Forelimb muscle (tissue), 1 donor: ENCODE measurements at regions not wholly inside any gene's neighbourhood (a gene's known extent, or its start where the extent isn't known, plus 50 kb on each side); places are given as distances from the start of the nearest gene placed in this dataset.

Experiments
- DNase-seq: peaks from one replicate; pipeline ENCODE4 v3.0.0-alpha.2; 2013; ENCODE audit warnings: low read depth

DNA sequence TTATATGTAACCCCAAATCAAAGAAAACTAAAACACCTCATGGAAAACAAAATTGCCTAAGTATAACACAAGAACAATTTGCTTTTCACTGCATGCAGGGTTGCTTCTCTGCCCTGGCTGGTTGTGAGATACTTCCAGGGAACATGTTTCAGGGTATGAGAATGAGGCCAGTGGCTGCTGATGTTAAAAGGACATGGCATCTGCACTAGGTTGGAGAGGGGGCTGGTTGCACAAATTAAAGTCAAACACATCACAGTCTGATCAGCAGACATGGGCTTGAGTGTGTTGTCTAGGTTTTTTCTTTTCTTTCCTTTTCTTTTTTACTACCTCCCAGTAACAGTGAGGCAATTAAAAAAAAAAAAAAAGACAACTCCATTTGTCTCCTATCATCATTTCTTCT lies 374.9 kb downstream of the MCTP2 start:
- DNase-seq: no peak

DNA sequence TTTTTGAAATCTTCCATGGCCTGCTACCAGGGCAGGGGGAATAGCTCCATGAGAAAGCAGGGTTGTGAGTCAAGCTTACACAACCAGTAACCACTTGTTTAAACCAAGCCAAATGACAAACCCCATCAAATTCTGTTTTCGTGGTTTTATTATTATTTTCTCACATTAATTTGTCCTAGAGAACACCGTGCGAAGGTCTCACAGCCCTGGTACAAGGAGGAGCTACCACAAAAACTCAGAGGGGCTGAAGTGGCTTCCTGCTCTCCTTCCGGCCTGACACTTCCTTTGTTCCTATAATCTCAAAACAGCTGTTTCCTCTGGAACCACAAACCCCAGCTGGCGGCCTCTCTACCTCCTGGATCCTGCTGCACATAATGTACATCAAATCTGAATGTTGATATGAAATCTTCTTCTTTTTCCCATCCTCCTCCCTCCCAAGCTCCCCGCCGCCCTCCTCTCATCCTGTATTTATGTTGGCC lies 375.9 kb downstream of the MCTP2 start:
- no peak for DNase-seq

DNA sequence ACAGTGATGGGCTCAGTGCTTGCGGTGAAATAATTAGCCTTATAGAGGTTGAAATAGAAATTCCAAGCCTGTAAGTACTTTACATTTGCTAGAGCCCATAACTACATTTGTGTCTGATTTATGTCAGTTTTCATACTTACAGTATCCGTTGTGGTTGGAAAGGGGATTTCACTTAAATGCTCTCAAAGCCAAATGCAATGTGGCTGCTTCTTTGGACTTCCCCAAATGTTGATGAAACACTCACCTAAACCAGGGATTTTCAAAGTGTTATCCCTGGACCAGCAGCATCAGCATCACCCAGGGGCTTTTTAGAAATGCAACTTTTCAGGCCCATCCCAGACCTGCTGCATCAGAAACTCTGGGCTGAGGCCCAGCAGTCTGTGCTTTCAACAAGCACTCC lies 378.7 kb downstream of the MCTP2 start:
- DNase-seq: no peak

DNA sequence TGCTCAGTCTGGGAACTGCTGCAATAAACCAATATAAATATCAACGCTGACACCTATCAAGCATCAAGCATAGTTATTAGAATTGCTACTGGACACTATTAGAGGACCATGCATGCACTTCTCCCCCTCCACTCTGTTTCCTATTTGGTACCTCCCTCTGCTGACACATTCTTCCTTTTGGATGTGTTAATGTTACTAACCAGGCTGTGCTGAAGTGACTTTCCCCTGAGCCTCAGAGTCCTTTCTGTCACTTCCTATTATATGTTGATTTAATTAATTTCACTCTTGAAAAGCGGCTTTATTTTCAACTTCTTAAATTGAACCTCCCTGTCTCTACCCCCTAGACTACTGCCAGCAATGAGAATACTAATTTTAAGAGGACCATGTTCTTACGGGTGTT lies 379.1 kb downstream of the MCTP2 start:
- DNase-seq: no peak

DNA sequence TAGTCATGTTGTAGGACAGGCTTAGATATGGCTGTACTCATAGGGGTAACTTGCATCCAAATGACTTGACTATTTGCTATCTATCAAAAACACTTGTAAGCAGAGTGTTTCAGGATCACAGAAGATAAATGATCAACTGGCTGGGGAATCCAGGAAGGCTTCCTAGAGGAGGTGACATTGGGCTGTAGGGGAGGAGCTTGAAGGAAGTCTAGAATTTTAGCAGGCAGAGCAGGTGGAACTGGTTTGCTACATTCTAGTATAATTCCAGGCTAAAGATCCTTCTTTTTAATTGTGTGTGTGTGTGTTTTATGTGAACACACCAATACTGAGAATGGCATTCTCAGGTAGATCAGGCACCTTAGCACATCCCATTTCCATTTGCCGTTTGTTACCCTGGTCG lies 380.3 kb downstream of the MCTP2 start:
- DNase-seq: no peak

DNA sequence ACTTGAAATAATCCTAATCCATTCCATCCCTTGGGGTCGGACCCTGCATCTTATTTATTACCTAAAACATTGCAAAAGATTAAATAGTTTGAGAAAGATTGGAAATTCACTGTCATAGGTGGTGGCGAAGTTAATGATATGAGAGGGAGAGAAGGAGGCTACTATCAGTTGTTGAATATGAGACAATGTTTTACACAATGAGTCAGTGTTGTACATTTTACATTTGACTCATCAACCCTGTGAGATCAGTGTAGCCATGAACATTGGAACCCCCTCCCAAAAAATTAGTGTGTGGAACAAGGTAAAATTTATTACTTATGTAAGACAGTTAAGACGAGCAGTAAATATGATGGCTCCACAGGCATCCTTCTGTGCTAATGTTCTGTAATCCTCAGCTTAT lies 384.3 kb downstream of the MCTP2 start:
- no peak for DNase-seq

DNA sequence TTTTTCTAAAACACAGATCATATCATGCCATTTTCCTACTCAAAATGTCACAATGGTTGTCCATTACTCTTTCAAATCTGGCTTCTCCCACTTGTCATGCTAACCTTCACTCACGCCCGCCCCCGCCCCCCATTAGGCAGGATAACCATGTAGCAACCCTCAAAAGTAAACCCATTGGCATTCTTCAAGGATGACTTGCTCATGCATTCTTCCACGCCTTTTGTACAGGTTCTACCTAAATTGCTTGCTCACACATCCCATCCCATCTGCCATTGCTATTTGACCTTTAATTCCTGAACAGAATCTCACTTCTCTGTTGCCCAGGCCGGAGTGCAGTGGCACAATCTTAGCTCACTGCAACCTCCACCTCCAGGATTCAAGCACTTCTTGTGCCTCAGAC lies 389.3 kb downstream of the MCTP2 start:
- DNase-seq: no peak

DNA sequence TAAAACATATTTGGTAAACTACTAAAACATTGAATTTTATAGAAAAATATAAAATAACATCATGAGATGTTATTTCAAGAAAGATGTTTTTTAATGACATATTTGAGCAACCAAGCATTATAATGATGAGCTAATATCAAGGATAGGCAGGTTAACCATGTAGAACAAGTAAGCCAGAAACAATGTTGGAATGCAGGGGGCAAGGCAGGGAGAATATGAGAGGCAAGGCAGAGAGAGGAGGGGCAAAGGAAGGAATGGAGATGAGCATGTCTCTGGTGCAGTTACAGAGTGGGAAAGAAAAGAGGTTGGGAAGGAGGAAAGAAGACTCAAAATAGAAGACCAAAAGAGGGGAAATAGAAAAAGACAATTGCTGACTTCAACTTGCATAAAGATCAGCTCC lies 390.4 kb downstream of the MCTP2 start:
- no peak for DNase-seq

DNA sequence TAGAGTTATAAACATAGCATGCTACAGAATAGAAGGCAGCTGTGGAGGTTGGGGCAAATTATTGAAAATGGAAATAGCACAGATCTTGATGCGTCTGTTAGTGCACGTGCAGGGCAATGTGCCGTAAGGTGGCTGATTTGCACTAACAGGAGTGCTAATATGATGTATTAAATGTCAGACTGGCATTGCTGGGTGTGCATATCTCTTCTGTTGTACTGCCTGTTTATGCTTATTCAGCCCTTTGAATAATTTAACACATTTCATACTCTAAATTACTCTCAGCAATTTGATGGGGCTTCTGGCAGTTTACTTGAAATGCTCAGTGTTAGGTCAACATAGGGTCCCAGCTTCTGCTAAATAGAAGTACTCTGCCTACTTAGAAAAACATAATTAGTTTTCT lies 395.6 kb downstream of the MCTP2 start:
- no peak for DNase-seq

DNA sequence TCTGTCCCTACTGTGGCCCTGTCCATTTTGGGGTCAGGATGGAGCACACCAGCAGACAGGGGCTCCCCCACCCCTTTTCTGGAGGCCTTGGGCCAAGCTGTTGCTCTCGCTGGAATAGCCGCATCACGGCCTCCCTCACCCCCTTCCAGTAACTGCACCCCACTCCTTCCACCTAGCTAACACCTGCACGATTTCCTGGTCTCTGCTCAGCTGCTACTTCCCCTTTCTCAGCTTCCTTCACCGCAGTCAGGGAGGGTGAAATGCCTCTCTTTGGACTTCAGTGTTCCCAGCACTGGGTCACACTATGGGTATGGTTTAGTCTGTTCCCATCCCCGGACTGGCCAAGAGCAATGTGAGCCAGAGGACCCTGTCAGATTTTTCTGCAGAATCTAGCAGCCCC lies 400.2 kb downstream of the MCTP2 start:
- DNase-seq: no peak

DNA sequence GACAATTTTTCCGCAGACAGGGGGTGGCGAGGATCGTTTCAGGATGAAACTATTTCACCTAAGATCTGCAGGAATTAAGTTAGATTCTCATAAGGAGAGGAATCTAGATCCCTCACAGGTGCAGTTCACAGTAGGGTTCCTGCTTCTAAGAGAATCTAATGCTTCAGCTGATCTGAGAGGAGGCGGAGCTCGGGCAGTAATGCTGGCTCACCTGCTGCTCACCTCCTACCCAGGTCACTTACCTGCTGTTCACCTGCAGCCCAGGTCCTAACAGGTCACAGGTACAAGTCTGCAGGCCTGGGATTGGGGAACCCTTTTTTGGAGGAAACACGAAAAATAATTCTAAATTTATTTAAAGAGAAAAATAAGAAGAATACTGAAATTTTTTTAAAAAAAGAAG lies 406.8 kb downstream of the MCTP2 start:
- no peak for DNase-seq

DNA sequence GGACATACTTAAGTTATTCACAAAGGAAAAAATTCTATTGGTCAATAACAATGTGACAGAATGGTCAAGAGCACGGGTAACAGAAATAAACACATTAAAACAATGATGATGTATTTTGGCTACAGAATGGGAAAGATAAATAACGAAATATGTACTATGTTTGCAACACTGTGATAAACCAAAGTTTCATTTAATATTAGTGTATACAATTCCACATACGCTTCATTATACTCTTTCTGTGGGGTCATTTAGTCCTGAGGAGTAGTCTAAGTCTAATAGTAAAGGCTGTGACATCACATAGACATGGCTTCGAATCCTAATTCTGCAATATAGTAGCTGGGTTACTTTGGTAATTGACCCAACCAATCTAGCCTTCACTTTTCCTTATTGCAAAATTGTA lies 408.3 kb downstream of the MCTP2 start:
- DNase-seq: no peak

DNA sequence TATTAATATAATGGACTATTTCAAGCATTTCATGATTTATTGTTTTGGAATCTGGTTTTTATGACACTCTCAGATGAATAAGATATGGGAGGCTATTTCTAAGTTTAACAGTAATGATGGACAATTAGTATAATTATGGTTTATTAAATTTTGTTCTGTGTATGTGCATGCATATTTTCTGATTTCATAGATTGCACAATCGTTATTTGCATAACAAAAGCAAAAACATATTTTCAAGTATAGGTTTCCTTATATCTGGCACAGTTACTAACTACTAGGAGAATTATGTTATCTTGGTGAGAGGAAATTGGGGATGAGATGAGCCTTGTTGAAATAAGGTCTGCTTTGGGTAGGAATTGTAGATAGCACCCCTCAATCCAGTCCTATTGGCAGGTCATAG lies 413.1 kb downstream of the MCTP2 start:
- DNase-seq: no peak

DNA sequence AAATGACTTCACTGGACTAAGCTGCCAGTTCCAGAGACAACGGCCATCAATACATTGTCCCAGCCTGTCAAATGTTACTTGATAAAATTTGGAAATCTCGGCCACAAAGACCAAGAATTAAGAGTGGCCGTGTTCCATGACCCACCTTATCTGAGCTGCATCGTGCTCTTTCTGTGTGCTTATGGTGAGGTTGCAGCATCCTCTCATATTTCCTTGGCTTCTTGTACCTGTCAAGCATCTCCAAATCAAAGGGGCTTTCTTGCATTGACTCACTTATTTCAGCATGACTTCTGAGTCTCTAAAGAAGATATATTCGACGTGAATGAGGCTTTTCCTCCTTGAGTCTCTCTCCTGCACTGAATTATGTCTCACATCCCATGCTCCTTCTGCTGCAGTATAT lies 421.7 kb downstream of the MCTP2 start:
- DNase-seq: no peak

DNA sequence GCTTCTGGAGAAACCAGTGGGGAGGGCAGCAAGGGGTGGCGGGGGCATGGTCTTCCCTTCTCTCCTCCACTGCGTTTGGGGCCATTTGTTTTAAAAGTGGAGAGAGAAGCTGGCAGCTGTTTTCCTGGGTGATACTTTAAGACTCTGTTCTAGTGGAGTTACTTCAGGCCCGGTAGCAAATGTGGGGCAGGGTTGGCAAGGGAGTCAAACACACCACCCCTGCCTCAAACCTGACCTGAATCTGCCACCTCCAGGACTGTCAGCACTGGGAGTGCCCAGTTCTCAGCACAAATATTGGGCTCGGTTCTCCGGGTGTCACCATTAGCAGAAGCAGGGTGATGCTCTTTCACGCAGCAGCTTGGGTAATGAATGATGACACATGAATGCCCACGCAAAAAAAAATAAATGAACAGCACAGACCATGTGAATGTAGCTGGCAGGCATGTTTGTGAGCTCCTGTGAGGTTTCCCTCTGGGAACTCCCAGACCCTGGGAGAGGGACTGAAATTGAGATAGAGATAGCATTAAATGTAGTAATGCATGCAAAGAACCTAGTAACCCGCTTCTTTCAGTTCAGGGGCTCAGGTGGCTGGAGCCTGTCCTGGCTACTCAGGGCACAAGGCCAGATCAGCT lies 424.0 kb downstream of the MCTP2 start:
- DNase-seq: no peak

DNA sequence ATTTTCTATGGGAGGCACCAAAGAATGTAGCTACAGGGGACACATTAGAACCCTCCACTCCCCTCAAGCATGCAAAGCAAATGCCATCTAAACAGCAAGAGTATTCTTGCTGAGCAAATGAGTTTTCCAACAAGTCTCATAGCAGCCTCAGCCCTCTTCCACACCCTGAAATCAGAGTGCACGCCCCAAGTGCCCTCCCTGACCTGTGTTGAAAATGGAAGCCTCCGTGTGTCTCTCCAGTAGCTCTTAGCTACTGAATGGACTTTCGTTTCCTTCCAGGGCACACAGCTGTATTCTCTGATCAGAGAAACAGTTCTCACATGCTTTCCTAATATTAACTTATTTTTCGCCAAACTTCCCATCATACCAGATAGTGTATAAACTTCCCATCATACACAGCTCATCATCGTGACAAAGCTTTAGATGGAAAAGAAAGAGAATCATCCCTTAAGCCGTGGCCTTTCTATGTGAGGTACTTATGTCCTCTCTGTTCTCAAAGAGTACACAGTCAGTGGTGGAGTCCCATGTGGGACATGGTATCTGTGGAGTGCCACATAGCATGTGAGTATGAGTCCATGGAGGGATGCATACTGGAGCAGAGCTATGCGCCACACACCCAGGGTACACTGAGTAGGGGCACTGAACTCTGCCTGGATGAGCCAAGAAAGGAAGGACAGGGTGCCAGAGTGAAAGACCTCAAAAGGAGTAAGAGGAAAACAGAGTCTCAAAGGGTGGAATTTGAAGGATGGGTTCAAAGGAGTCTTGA lies 434.5 kb downstream of the MCTP2 start:
- no peak for DNase-seq

DNA sequence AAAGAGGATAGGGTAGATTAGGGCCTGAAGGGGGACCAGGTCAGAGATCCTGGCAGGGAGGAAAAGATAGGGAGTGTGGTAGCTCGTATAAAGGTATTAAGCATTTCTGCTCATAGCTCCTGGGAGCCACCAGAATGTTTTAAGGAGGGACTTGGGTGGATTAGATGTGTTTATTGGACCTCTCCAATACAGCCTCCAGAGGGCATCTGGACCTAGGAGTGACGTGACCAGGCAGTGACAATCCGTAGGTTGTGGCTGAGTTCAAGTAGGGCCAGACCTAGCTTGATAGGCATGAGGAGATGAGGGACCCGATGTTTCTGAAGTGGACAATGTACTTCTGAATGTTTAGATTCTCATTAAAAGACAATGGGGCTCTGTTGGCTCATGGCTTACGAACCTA lies 435.2 kb downstream of the MCTP2 start:
- DNase-seq: no peak

DNA sequence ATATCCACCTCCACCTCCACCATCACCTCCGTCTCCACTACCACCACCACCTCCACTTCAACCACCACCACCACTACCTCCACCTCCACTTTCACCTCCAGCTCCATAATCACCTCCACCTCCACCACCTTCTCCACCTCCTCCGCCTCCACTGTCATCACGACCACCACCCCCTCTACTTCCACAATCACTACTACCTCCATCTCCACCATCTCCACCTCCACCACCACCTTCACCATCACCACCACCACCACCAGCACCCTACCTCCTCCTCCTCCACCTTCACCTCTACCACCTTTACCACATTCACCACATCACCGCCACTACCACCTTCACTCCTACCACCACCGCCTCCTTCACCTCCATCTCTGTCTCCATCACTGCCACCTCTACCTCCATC lies 435.7 kb downstream of the MCTP2 start:
- no peak for DNase-seq

DNA sequence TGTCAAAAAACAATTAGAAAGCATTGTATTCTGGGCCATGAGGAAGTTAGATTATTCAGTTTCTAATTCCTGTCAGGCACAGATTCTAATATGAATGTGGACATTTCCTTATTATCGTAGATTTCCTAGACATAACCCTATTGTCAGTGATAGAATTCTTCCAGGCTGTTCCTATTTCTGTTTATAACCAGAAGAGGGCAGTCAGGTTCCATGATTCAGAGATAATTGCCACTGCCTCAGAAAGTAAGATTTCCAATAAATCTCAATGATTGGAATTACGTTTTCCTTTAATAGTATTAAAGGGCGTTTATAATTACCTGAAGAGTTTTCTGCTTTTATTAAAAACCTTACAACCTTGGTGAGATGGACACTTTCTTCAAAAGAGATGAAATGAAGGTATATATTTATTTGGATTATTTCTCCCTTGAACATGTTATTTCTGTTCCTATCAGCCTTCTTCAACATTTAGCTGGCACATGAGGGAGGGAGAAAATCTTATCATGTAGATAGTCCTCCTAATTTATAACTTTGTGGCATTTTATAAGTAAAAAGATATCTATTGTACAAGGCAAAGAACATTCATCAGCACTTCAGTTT lies 439.2 kb downstream of the MCTP2 start:
- no peak for DNase-seq

DNA sequence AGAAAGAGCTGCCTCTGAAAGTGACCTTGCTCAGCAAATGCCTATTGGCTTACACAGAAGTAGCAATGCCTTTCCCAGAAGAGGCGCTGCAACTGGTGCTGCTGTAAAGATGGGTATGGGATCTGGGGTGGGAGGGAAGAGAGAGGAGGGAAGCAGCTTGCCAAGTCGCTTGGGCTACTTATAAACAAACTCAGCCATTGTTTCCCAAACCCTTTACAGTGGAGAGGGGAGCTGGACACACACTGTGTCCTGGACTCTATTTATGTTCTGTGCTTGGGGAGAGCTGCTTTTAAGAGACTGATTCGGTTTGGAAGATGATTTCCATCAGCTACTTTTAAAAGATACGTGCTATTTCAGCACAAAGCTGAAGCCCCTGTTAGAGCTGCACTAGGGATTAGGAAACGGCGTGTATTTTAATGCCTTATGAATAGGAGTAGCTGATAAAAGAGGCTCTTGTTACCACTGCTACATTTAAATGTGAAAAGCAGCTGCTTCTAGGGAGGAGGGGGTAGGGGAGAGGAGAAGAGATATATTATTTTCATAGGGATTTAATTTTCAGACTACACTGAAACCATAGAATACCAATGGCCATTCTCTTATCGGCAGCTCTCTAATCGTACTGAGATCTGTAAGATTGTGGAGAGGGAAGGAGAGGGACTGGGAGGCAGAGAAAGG lies 440.6 kb downstream of the MCTP2 start:
- no peak for DNase-seq

DNA sequence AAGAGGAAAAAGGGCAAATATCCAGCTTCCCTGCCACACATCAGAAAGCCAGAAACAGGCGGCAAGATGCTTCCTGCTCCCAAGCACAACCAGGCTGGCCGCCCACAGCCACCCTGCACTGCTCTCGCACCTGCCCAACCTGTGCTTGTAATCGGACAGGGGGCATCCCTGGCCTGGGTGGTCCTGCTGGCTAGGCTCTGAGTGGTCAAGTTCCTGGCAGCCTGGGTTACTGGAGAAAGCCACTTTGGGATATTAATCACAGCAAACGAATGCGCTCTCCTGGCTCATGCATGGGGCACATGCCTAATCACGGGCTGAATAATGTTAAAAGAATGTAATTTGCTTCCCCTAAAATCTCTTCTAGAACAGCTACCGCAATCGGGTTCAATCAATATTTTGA lies 442.4 kb downstream of the MCTP2 start:
- DNase-seq: no peak

DNA sequence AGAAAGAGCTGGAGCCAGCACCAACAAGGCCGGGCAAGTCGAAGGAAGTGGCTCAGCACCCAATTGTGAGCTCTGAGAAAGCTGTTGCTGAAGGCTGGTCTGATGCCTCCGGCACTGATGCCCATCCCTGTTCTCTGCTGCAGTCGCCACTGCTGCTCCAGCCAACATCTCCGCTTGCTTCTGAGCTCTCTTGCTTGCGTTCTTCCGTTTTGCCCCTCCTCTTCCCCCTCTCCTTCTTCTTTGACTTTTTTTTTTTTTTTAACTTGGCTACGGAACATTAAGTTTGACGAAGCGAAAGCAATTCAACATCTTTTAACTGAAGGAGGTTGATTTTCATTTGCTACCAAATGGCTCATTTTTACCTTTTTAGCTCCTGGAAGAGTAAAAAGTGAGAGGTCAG lies 442.9 kb downstream of the MCTP2 start:
- no peak for DNase-seq
